ENCODE measurements at regions not wholly inside any gene's neighbourhood (a gene's known extent, or its start where the extent isn't known, plus 50 kb on each side); places are given as distances from the start of the nearest gene placed in this dataset.

GRCh38 chr13:90740099-90740498 is 607.4 kb upstream of the MIR17HG start:
- H3K9me3 ChIP-seq, result peaks cover 0 to 15% (median 0%) of the 10 kb centered on the region in 3 donors
- 67 to 78% methylated on average over 2 of the region's 2 CpGs for WGBS, 2 donors (ENCODE audit: low coverage in 1 of 2)
- H3K4me1 ChIP-seq, result no peaks in the 10 kb centered on the region
- H3K27ac ChIP-seq, result no peak overlapping the region
- H3K36me3 ChIP-seq, result no peaks in the 10 kb centered on the region
- ATAC-seq, result no peak
- TF ChIP-seq EP300 (IDR thresholded peaks at IDR 0.05) (no peak), POLR2A (IDR thresholded peaks at IDR 0.05) (no peak), POLR2AphosphoS5 (IDR thresholded peaks at IDR 0.05) (no peak)
- TF ChIP-seq, protein P1, sequence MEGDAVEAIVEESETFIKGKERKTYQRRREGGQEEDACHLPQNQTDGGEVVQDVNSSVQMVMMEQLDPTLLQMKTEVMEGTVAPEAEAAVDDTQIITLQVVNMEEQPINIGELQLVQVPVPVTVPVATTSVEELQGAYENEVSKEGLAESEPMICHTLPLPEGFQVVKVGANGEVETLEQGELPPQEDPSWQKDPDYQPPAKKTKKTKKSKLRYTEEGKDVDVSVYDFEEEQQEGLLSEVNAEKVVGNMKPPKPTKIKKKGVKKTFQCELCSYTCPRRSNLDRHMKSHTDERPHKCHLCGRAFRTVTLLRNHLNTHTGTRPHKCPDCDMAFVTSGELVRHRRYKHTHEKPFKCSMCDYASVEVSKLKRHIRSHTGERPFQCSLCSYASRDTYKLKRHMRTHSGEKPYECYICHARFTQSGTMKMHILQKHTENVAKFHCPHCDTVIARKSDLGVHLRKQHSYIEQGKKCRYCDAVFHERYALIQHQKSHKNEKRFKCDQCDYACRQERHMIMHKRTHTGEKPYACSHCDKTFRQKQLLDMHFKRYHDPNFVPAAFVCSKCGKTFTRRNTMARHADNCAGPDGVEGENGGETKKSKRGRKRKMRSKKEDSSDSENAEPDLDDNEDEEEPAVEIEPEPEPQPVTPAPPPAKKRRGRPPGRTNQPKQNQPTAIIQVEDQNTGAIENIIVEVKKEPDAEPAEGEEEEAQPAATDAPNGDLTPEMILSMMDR (IDR thresholded peaks at IDR 0.05), result no peak
- no peaks in the 10 kb centered on the region for H3K27me3 ChIP-seq
- no peak overlapping the region for H3K4me3 ChIP-seq

DNA sequence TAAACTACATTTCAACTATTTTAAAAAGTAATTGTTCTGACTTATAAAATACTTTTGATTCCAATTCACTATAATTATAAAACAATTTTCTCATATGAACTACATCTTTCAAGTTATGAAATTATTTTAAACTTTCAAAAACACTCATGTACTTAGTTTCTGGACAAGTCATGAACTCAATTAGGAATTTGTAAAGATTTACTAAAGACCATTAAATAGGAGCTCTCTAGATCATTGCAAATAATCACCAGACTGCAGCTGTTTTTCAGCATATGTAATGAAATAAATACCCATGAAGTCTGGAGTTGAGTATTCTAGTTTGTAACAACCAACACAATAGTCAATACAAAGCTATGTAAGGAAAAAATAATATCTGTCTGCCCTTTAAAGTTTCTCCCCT is 605.1 kb upstream of the MIR17HG start:
- ATAC-seq, result no peak
- H3K4me1 ChIP-seq, result no peaks in the 10 kb centered on the region
- no peaks in the 10 kb centered on the region for H3K36me3 ChIP-seq
- no peaks in the 10 kb centered on the region for H3K9me3 ChIP-seq
- TF ChIP-seq POLR2A (IDR thresholded peaks at IDR 0.05), result no peak
- TF ChIP-seq, protein P1 (IDR thresholded peaks at IDR 0.05), result no peak
- TF ChIP-seq EP300 (IDR thresholded peaks at IDR 0.05), result no peak
- no peak for TF ChIP-seq POLR2AphosphoS5 (IDR thresholded peaks at IDR 0.05)
- no peak overlapping the region for H3K27ac ChIP-seq
- no peak overlapping the region for H3K4me3 ChIP-seq
- H3K27me3 ChIP-seq, result no peaks in the 10 kb centered on the region

DNA sequence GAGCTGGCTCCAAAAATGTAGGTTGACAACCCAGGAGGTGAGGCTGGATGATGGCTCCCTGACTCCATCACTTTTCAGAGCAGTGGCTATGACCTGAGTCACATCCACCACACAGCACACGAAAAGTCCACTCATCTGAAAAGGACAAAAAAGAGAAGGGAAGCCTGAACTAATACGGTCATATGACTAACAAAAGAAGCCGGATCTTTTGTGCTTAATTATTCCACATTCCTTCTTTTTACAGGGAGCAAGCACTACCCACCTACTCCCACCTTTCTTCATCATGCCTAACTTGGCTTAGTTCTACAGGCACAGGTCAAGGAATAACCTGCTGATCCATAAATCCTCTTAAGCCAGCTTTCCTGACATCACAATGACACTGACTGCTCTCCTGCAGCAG is 601.3 kb upstream of the MIR17HG start:
- no peak overlapping the region for H3K27ac ChIP-seq
- no peaks in the 10 kb centered on the region for H3K9me3 ChIP-seq
- no peak for ATAC-seq
- WGBS, 2 donors (ENCODE audit: low coverage in 1 of 2), result 74 to 100% methylated on average over 3 of the region's 3 CpGs
- no peak for TF ChIP-seq POLR2A (IDR thresholded peaks at IDR 0.05)
- TF ChIP-seq EP300 (IDR thresholded peaks at IDR 0.05), result no peak
- TF ChIP-seq POLR2AphosphoS5 (IDR thresholded peaks at IDR 0.05), result no peak
- TF ChIP-seq, protein P1 (IDR thresholded peaks at IDR 0.05), result no peak
- no peaks in the 10 kb centered on the region for H3K4me1 ChIP-seq
- H3K4me3 ChIP-seq, result no peak overlapping the region
- no peaks in the 10 kb centered on the region for H3K27me3 ChIP-seq
- H3K36me3 ChIP-seq, result no peaks in the 10 kb centered on the region

GRCh38 chr13:90750021-90750420 is 597.5 kb upstream of the MIR17HG start:
- no peak for TF ChIP-seq POLR2A (IDR thresholded peaks at IDR 0.05)
- no peak for TF ChIP-seq EP300 (IDR thresholded peaks at IDR 0.05)
- TF ChIP-seq, protein P1 (IDR thresholded peaks at IDR 0.05), result no peak
- TF ChIP-seq POLR2AphosphoS5 (IDR thresholded peaks at IDR 0.05), result no peak
- no peak overlapping the region for H3K4me3 ChIP-seq
- no peaks in the 10 kb centered on the region for H3K4me1 ChIP-seq
- WGBS, 2 donors (ENCODE audit: low coverage in 1 of 2), result 74 to 82% methylated on average over 4 of the region's 4 CpGs
- H3K27ac ChIP-seq, result no peak overlapping the region
- H3K27me3 ChIP-seq, result no peaks in the 10 kb centered on the region
- H3K36me3 ChIP-seq, result no peaks in the 10 kb centered on the region
- ATAC-seq, result no peak
- H3K9me3 ChIP-seq, result no peaks in the 10 kb centered on the region

DNA sequence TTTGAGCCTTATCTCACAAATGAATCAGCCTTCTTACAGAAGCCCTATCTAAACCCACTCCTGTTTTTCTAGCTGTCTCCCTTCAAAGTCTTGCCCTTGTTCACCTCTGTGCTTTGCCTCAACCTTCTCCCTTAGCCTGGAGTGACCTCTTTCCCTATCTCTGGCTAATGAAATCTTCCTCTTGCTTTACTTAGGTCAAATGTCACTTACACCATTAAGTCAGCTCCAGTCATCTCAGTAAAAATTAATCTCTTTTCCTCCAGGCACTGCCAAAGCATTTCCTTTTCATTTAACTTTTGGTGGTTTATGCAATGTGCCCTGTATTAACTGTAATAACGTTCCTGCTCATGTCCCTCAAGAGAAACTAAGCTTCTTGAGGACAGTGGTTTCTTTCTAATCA is 596.5 kb upstream of the MIR17HG start:
- Histone ChIP-seq H3K4me1 (no peaks in the 10 kb centered on the region), H3K27me3 (no peaks in the 10 kb centered on the region), H3K4me3 (no peak overlapping the region), H3K9me3 (no peaks in the 10 kb centered on the region), H3K36me3 (no peaks in the 10 kb centered on the region), H3K27ac (no peak overlapping the region)
- WGBS, 2 donors (ENCODE audit: low coverage in 1 of 2), result 33 to 36% methylated on average over 1 of the region's 1 CpG
- no peak for ATAC-seq
- no peak for TF ChIP-seq EP300 (IDR thresholded peaks at IDR 0.05)
- no peak for TF ChIP-seq POLR2AphosphoS5 (IDR thresholded peaks at IDR 0.05)
- TF ChIP-seq, protein P1 (IDR thresholded peaks at IDR 0.05), result no peak
- no peak for TF ChIP-seq POLR2A (IDR thresholded peaks at IDR 0.05)

Data from gastroesophageal sphincter (tissue), 4 donors.